SK-N-SH treated with all-trans-retinoic acid at 6 μM for 48 hours (cell line): ENCODE measurements at regions not wholly inside any gene's neighbourhood (a gene's known extent, or its start where the extent isn't known, plus 50 kb on each side); places are given as distances from the start of the nearest gene placed in this dataset.

Source experiments
- ATAC-seq: fragments of 200-7000 bp; cut with Tn5 transposase; 3 replicates; pipeline ENCODE4 v1.9.1; 2020; ENCODE audit warnings: mild to moderate bottlenecking, moderate library complexity
- CREB5 ChIP-seq: fragments of 250-450 bp; sonication (Bioruptor Pico); IDR thresholded peaks from 2 replicates; pipeline ENCODE4 v1.5.1; 2020; ENCODE audit warnings: low read depth, mild to moderate bottlenecking, moderate library complexity
- CSDC2 ChIP-seq: fragments of 250-450 bp; sonication (Bioruptor Pico); IDR thresholded peaks from 2 replicates; pipeline ENCODE4 v1.5.0; 2020; ENCODE audit warnings: mild to moderate bottlenecking, moderate library complexity
- PATZ1 ChIP-seq: fragments of 250-450 bp; sonication (Bioruptor Pico); IDR thresholded peaks from 2 replicates; pipeline ENCODE4 v1.8.0; 2020; ENCODE audit warnings: mild to moderate bottlenecking, moderate library complexity, borderline replicate concordance
- TCF4 ChIP-seq: fragments of 250-450 bp; sonication (Bioruptor Pico); IDR thresholded peaks from 2 replicates; pipeline ENCODE4 v1.8.0; 2021; ENCODE audit warnings: mild to moderate bottlenecking, moderate library complexity, borderline replicate concordance
- TOX ChIP-seq: fragments of 250-450 bp; sonication (Bioruptor Pico); IDR thresholded peaks from 2 replicates; pipeline ENCODE4 v1.8.0; 2021; ENCODE audit warnings: mild to moderate bottlenecking, moderate library complexity, borderline replicate concordance
- ZFP30 ChIP-seq: fragments of 450-650 bp; formaldehyde crosslinking; IDR thresholded peaks from 2 replicates; pipeline ENCODE4 v1.5.0; 2022; ENCODE audit warnings: mild to moderate bottlenecking, moderate library complexity
- ZNF565 ChIP-seq: fragments of 450-650 bp; formaldehyde crosslinking; conservative IDR thresholded peaks from 2 replicates; pipeline ENCODE4 v1.5.0; 2020; ENCODE audit warnings: low read depth, mild to moderate bottlenecking, moderate library complexity
- ZNF8 ChIP-seq: fragments of 450-650 bp; formaldehyde crosslinking; IDR thresholded peaks from 2 replicates; pipeline ENCODE4 v1.5.0; 2020; ENCODE audit warnings: mild to moderate bottlenecking, moderate library complexity
- TF ChIP-seq, protein P1 (sequence below): fragments of 250-450 bp; sonication (Bioruptor Pico); IDR thresholded peaks from 2 replicates; pipeline ENCODE4 v1.5.0; 2020; ENCODE audit warnings: mild to moderate bottlenecking, moderate library complexity
- TF ChIP-seq, protein P2 (sequence below): fragments of 250-450 bp; sonication (Bioruptor Pico); IDR thresholded peaks from 2 replicates; pipeline ENCODE4 v1.5.1; 2021; ENCODE audit warnings: mild to moderate bottlenecking, moderate library complexity

GRCh38 chr7:8378349-8379019, 54.9 kb upstream of the NXPH1 start:
- ATAC-seq: no peak
- TF ChIP-seq ZFP30 (CRISPR knock-in tag) (no peak), TCF4 (CRISPR knock-in tag) (peak; percentile 71; the same call in 1 of the 2 replicates)

DNA sequence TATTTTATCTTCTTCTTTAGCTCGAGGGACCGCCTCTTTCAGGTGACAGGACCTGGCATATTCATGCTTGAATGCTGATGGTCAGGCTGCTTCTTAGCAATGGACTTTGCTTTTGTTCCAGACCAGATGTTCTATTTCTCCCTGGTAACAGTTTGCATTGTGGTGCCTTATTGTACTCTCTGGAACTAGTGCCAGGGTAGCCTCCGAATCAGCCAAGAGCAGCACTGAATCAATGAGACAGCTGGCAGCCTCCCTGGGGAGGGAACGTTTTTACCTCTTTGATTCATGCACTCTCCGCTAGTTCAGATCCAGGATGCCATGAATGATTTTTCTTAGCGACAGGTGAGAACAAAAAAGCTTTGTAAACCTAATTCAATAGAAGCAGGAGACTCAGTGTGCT, 54.1 kb upstream of the NXPH1 start:
- TF ChIP-seq ZNF565 (CRISPR knock-in tag): no peak
- no peak for TF ChIP-seq ZNF8 (CRISPR knock-in tag)
- TF ChIP-seq PATZ1 (CRISPR knock-in tag): no peak
- ATAC-seq: no peak

GRCh38 chr7:8380130-8380529, 53.3 kb upstream of the NXPH1 start:
- no peak for ATAC-seq
- TF ChIP-seq, protein P1, sequence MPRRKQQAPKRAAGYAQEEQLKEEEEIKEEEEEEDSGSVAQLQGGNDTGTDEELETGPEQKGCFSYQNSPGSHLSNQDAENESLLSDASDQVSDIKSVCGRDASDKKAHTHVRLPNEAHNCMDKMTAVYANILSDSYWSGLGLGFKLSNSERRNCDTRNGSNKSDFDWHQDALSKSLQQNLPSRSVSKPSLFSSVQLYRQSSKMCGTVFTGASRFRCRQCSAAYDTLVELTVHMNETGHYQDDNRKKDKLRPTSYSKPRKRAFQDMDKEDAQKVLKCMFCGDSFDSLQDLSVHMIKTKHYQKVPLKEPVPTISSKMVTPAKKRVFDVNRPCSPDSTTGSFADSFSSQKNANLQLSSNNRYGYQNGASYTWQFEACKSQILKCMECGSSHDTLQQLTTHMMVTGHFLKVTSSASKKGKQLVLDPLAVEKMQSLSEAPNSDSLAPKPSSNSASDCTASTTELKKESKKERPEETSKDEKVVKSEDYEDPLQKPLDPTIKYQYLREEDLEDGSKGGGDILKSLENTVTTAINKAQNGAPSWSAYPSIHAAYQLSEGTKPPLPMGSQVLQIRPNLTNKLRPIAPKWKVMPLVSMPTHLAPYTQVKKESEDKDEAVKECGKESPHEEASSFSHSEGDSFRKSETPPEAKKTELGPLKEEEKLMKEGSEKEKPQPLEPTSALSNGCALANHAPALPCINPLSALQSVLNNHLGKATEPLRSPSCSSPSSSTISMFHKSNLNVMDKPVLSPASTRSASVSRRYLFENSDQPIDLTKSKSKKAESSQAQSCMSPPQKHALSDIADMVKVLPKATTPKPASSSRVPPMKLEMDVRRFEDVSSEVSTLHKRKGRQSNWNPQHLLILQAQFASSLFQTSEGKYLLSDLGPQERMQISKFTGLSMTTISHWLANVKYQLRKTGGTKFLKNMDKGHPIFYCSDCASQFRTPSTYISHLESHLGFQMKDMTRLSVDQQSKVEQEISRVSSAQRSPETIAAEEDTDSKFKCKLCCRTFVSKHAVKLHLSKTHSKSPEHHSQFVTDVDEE (CRISPR knock-in tag): no peak
- TF ChIP-seq PATZ1 (CRISPR knock-in tag): no peak
- TF ChIP-seq CREB5 (CRISPR knock-in tag): no peak
- no peak for TF ChIP-seq TOX
- TF ChIP-seq CSDC2 (CRISPR knock-in tag): no peak
- TF ChIP-seq ZNF565 (CRISPR knock-in tag): no peak

DNA sequence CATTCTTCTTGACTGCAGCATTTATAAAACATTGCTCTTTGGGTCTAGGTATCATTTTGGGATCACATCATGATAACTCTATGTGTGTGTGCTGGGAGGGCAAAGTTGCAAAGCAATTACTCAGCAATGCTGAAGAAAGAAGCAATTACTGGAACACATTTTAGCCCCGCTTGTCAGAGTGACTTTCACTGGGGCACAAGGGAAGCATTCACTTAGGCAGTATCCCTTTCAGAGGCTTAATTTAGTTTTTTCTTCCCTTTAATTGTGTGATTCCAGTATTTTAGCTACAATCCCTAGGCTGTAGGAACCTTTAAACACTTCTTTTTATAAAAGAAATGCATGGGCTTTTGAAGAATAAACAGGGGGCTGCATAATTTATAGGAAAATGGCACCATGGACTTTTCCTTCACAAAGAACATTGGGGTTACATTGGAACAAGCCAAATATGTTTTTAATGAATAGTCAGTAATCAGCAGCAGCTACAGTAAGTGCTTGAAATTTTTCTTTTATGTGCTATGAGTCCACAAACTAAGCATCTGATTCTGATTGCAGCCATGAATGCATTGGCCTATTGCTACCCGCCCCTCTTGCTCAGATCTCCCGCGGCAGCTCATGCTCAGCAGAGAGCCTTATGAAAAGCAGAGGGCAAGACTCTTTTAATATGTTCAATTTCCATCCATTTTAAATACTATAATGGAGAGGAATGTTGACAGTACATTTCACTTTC, 51.2 kb upstream of the NXPH1 start:
- TF ChIP-seq, protein P2, sequence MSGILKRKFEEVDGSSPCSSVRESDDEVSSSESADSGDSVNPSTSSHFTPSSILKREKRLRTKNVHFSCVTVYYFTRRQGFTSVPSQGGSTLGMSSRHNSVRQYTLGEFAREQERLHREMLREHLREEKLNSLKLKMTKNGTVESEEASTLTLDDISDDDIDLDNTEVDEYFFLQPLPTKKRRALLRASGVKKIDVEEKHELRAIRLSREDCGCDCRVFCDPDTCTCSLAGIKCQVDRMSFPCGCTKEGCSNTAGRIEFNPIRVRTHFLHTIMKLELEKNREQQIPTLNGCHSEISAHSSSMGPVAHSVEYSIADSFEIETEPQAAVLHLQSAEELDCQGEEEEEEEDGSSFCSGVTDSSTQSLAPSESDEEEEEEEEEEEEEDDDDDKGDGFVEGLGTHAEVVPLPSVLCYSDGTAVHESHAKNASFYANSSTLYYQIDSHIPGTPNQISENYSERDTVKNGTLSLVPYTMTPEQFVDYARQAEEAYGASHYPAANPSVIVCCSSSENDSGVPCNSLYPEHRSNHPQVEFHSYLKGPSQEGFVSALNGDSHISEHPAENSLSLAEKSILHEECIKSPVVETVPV (CRISPR knock-in tag): no peak
- TF ChIP-seq PATZ1 (CRISPR knock-in tag): no peak
- no peak for ATAC-seq
